ENCODE measurements at regions not wholly inside any gene's neighbourhood (a gene's known extent, or its start where the extent isn't known, plus 50 kb on each side); places are given as distances from the start of the nearest gene placed in this dataset.

GRCh38 chr3:79874646-79875045, 106.8 kb upstream of the ROBO1 start:
- no peak for DNase-seq (ENCODE audit: low spot score)

GRCh38 chr3:79872483-79872882, 104.7 kb upstream of the ROBO1 start:
- DNase-seq (ENCODE audit: low spot score): no peak

GRCh38 chr3:79871656-79872055, 103.9 kb upstream of the ROBO1 start:
- no peak for DNase-seq (ENCODE audit: low spot score)

GRCh38 chr3:79870313-79870620, 102.5 kb upstream of the ROBO1 start:
- no peak for DNase-seq (ENCODE audit: low spot score)

GRCh38 chr3:79869461-79870312, 101.9 kb upstream of the ROBO1 start:
- DNase-seq (ENCODE audit: low spot score): no peak

- DNase-seq (ENCODE audit: low spot score): no peak
These were observed 98.4 kb upstream of the ROBO1 start for GRCh38 chr3:79866162-79866561.

GRCh38 chr3:79864077-79864476, 96.3 kb upstream of the ROBO1 start:
- no peak for DNase-seq (ENCODE audit: low spot score)

- no peak for DNase-seq (ENCODE audit: low spot score)
These were observed 81.1 kb upstream of the ROBO1 start for GRCh38 chr3:79848876-79849275.

GRCh38 chr3:79847928-79848327, 80.1 kb upstream of the ROBO1 start:
- no peak for DNase-seq (ENCODE audit: low spot score)

- no peak for DNase-seq (ENCODE audit: low spot score)
These were observed 78.5 kb upstream of the ROBO1 start for GRCh38 chr3:79846148-79846933.

- DNase-seq (ENCODE audit: low spot score): no peak
These were observed 77.7 kb upstream of the ROBO1 start for GRCh38 chr3:79845546-79845945.

GRCh38 chr3:79844176-79844575, 76.4 kb upstream of the ROBO1 start:
- no peak for DNase-seq (ENCODE audit: low spot score)

- DNase-seq (ENCODE audit: low spot score): no peak
These were observed 75.4 kb upstream of the ROBO1 start for GRCh38 chr3:79843180-79843579.

- no peak for DNase-seq (ENCODE audit: low spot score)
These were observed 67.9 kb upstream of the ROBO1 start for GRCh38 chr3:79835701-79836100.

- DNase-seq (ENCODE audit: low spot score): no peak
These were observed 56.4 kb upstream of the ROBO1 start for GRCh38 chr3:79824166-79824565.

- DNase-seq (ENCODE audit: low spot score): no peak
These were observed 54.3 kb upstream of the ROBO1 start for GRCh38 chr3:79822076-79822475.

GRCh38 chr3:79820089-79820488, 52.3 kb upstream of the ROBO1 start:
- no peak for DNase-seq (ENCODE audit: low spot score)

- DNase-seq (ENCODE audit: low spot score): no peak
These were observed 50.2 kb upstream of the ROBO1 start for GRCh38 chr3:79818015-79818414.

Data from kidney capillary endothelial cell (primary cell).